ENCODE measurements at regions not wholly inside any gene's neighbourhood (a gene's known extent, or its start where the extent isn't known, plus 50 kb on each side); places are given as distances from the start of the nearest gene placed in this dataset.

DNA sequence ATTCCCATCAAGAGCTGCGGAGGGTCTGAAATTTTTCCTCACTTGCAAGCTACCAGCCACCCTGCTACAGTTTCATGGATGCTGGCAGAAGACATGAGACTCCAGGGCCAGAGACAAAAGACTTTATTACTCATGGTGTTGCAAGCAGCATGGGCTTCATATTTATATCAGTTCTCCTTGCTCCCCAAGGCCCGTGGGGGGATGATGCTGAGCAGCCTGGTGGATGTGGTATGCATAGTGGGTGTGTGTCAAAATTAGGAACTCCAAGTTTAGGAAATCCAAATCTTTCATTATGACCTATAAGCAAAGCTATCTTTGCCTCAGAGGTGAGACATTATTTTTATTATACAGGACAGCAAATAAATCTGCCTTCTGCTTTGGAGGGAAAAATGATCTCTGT is 105.7 kb upstream of the ALDH1B1 start:
- Histone ChIP-seq H3K4me3 (no peak overlapping the region), H3K36me3 (no peaks in the 10 kb centered on the region), H3K9me3 (replicated peaks) (no peaks in the 10 kb centered on the region), H3K27ac (replicated peaks) (no peak overlapping the region), H3K4me1 (no peaks in the 10 kb centered on the region), H3K27me3 (ENCODE audit: low read depth) (peaks cover 17% of the 10 kb centered on the region)
- no peak for DNase-seq
- TF ChIP-seq, protein P1, sequence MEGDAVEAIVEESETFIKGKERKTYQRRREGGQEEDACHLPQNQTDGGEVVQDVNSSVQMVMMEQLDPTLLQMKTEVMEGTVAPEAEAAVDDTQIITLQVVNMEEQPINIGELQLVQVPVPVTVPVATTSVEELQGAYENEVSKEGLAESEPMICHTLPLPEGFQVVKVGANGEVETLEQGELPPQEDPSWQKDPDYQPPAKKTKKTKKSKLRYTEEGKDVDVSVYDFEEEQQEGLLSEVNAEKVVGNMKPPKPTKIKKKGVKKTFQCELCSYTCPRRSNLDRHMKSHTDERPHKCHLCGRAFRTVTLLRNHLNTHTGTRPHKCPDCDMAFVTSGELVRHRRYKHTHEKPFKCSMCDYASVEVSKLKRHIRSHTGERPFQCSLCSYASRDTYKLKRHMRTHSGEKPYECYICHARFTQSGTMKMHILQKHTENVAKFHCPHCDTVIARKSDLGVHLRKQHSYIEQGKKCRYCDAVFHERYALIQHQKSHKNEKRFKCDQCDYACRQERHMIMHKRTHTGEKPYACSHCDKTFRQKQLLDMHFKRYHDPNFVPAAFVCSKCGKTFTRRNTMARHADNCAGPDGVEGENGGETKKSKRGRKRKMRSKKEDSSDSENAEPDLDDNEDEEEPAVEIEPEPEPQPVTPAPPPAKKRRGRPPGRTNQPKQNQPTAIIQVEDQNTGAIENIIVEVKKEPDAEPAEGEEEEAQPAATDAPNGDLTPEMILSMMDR (IDR thresholded peaks at IDR 0.05; ENCODE audit: borderline replicate concordance): no peak
- intact Hi-C loops (cut with micrococcal nuclease): no loop called here

DNA sequence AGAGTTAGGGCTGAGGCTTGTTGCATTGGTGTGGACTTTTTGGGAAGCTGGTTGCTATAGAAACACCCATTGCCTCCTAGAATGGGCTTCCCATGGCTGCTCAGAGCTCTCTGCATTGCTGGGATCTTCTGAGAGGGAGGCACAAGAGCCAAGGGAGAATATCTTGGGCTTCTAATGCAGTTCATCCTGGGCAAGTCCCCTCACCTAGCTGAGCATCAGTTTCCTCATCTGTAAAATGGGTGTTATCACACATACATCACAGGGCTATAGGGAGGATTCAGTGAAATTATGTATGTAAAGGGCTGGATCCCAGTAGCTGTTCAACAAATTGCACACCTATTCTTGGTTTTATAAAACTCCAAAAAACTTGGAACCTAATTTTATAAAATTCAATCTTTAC is 106.1 kb upstream of the ALDH1B1 start:
- no peaks in the 10 kb centered on the region for H3K36me3 ChIP-seq
- TF ChIP-seq, protein P1 (IDR thresholded peaks at IDR 0.05; ENCODE audit: borderline replicate concordance): no peak
- intact Hi-C loops (cut with micrococcal nuclease): no loop called here
- H3K4me3 ChIP-seq: no peak overlapping the region
- H3K27ac ChIP-seq (replicated peaks): no peak overlapping the region
- peaks cover 17% of the 10 kb centered on the region for H3K27me3 ChIP-seq (ENCODE audit: low read depth)
- no peaks in the 10 kb centered on the region for H3K9me3 ChIP-seq (replicated peaks)
- H3K4me1 ChIP-seq: no peaks in the 10 kb centered on the region
- no peak for DNase-seq

DNA sequence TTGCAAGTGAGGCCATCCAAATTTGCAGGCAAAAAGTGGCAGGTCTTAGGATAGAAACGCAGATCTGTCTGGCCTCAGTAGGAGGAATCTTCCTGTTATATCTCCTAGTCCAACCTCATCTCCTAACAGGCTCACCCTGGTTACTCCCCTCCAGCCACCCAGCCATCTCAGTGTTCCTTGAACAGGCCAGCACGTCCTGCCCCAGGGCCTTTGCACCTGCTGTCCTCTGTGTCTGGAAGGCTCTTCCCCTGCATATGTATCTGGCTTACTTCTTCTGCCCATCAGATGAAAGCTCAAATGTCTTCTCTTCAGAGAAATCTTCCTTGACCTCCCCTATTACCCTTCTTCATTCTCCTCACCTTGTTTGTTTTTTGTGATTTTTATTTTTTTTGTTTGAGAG is 107.3 kb upstream of the ALDH1B1 start:
- no peaks in the 10 kb centered on the region for H3K9me3 ChIP-seq (replicated peaks)
- H3K4me3 ChIP-seq: no peak overlapping the region
- TF ChIP-seq, protein P1 (IDR thresholded peaks at IDR 0.05; ENCODE audit: borderline replicate concordance): no peak
- intact Hi-C loops (cut with micrococcal nuclease): no loop called here
- H3K4me1 ChIP-seq: no peaks in the 10 kb centered on the region
- H3K27ac ChIP-seq (replicated peaks): no peak overlapping the region
- peaks cover 28% of the 10 kb centered on the region for H3K27me3 ChIP-seq (ENCODE audit: low read depth)
- H3K36me3 ChIP-seq: no peaks in the 10 kb centered on the region
- DNase-seq: no peak

DNA sequence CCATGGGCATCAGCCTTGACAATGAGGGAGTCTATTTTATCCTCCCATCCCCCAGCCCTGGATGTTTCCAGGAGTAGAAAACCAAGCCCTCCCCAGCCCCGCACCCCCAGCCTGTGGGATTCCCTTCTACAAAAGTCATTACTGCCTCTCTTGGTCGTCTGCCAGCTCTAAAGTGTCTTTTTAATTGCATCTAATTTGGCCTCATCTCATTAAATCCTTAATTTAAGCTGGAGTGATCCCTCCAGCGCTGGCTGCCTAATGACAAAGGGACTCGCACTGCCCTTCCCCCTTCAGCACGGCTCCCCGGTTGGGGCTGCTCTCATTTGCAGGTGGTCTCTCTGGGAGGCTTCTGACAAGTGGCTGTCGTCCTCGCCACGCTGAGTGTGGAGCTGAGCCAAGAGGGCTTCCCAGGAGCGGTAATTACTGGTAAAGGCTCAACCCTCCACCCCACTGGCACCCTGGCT is 107.9 kb upstream of the ALDH1B1 start:
- Histone ChIP-seq H3K36me3 (no peaks in the 10 kb centered on the region), H3K4me3 (no peak overlapping the region), H3K27me3 (ENCODE audit: low read depth) (peaks cover 30% of the 10 kb centered on the region), H3K27ac (replicated peaks) (no peak overlapping the region), H3K4me1 (no peaks in the 10 kb centered on the region), H3K9me3 (replicated peaks) (no peaks in the 10 kb centered on the region)
- no peak for DNase-seq
- intact Hi-C loops (cut with micrococcal nuclease): no loop called here
- TF ChIP-seq, protein P1 (IDR thresholded peaks at IDR 0.05; ENCODE audit: borderline replicate concordance): no peak

DNA sequence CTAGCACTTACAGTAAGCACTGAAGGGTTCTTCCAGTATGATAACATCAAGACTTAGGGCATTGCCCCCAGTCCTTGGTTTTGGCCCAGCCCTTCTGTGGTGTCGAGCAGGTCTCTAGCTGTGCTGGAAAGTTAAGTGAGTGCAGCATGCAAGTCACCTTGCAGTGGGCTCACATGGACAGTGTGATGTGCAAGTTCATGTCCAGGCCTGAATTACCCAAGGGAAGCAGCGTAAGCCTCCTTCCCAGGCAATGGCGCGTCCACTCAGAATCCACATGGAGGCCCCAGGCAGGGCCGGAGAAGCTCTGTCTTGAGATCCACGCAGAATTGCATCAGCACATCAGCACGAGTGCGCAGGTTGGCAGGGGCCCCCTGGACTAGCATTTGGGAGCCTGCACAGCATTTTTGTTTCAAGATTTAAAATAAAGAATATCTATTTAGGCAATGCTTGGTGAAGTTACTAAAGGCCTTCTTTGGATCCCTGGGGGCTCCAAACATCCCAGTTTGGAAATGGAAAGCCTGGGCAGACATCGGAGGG is 108.4 kb upstream of the ALDH1B1 start:
- no peak for DNase-seq
- TF ChIP-seq, protein P1 (IDR thresholded peaks at IDR 0.05; ENCODE audit: borderline replicate concordance): no peak
- Histone ChIP-seq H3K9me3 (replicated peaks) (no peaks in the 10 kb centered on the region), H3K27ac (replicated peaks) (no peak overlapping the region), H3K36me3 (no peaks in the 10 kb centered on the region), H3K4me3 (no peak overlapping the region), H3K4me1 (no peaks in the 10 kb centered on the region), H3K27me3 (ENCODE audit: low read depth) (peaks cover 30% of the 10 kb centered on the region)
- intact Hi-C loops (cut with micrococcal nuclease): no loop called here

Measured in left ventricle myocardium inferior (tissue), 1 donor.